ENCODE measurements at regions not wholly inside any gene's neighbourhood (a gene's known extent, or its start where the extent isn't known, plus 50 kb on each side); places are given as distances from the start of the nearest gene placed in this dataset.

DNA sequence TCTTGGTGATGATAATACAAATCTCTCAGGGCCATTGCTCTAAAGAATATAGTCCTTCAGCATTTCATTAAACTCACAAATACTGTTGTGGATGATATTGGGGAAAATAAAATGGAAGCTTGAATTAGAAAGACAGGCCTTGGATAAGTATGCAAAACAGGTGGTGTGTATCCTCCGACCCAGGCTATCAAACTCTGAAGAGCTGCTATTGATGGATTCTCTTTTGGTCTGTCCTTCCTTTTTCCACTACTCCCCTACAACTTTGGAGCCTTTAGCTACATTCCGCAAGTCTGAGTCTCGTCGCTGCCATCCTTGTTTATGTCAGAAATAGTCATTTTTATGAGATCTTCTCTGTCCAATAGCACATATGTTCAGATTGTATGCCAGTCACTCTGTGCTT lies 351.6 kb downstream of the KCNJ2 start:
- FAIRE-seq = no peak
- intact Hi-C loops (cut with micrococcal nuclease) = no loop called here
- BruUV-seq (replicated peaks) = no TSS peak
- H2AFZ ChIP-seq (ENCODE audit: low read depth, low read length) = no peak overlapping the region
- peaks cover 2% of the 10 kb centered on the region for H3K4me1 ChIP-seq (ENCODE audit: control insufficient read depth, extremely low read depth, insufficient read depth, low read length)
- no peaks in the 10 kb centered on the region for H3K9me1 ChIP-seq (replicated peaks; ENCODE audit: control insufficient read depth, extremely low read depth, insufficient read depth, low read length)
- H3K9me3 ChIP-seq (replicated peaks; ENCODE audit: control insufficient read depth, insufficient read depth, low read length) = no peaks in the 10 kb centered on the region
- H3K27ac ChIP-seq (ENCODE audit: insufficient read depth, low read depth, low read length) = no peak overlapping the region
- DNase-seq (ENCODE audit: low read depth, low spot score) = no peak
- H4K20me1 ChIP-seq (replicated peaks; ENCODE audit: control insufficient read depth, extremely low read depth, insufficient read depth, low read length) = no peaks in the 10 kb centered on the region
- H3K27me3 ChIP-seq (ENCODE audit: control insufficient read depth in 2 of 2, insufficient read depth in 2 of 2, low read length in 2 of 2) = no peaks in the 10 kb centered on the region
- ChIA-PET CTCF (interaction anchor here (1.1 to 1.4 kb wide), 2 partner anchors 131 to 914 kb away, joined by 3 read pairs; no protein-coding TSS in a partner anchor), POLR2A (no interaction called here)
- H3K4me3 ChIP-seq (replicated peaks in 1 of 3; ENCODE audit: insufficient read depth in 1 of 3, low read depth in 1 of 3, low read length in 3 of 3) = no peak overlapping the region
- no peaks in the 10 kb centered on the region for H3K36me3 ChIP-seq (ENCODE audit: control insufficient read depth in 2 of 2, extremely low read depth in 1 of 2, insufficient read depth in 2 of 2, low read length in 2 of 2)
- TF ChIP-seq EZH2 (IDR thresholded peaks at IDR 0.05; ENCODE audit: borderline replicate concordance, low read depth, low read length, severe bottlenecking) = no peak
- TF ChIP-seq JUN (IDR thresholded peaks at IDR 0.05; ENCODE audit: borderline replicate concordance, insufficient read depth, insufficient read length, low read depth) = no peak
- TF ChIP-seq MYC (IDR thresholded peaks at IDR 0.05; ENCODE audit: low read depth, low read length) = no peak
- TF ChIP-seq POLR2AphosphoS5 (IDR thresholded peaks at IDR 0.05; ENCODE audit: insufficient read depth, low read depth, low read length) = no peak
- TF ChIP-seq MAX (IDR thresholded peaks at IDR 0.05; ENCODE audit: insufficient read depth, insufficient read length) = no peak
- TF ChIP-seq GATA2 (IDR thresholded peaks at IDR 0.05; ENCODE audit: insufficient read depth, insufficient read length, low read depth, low read length) = no peak
- TF ChIP-seq, protein P1, sequence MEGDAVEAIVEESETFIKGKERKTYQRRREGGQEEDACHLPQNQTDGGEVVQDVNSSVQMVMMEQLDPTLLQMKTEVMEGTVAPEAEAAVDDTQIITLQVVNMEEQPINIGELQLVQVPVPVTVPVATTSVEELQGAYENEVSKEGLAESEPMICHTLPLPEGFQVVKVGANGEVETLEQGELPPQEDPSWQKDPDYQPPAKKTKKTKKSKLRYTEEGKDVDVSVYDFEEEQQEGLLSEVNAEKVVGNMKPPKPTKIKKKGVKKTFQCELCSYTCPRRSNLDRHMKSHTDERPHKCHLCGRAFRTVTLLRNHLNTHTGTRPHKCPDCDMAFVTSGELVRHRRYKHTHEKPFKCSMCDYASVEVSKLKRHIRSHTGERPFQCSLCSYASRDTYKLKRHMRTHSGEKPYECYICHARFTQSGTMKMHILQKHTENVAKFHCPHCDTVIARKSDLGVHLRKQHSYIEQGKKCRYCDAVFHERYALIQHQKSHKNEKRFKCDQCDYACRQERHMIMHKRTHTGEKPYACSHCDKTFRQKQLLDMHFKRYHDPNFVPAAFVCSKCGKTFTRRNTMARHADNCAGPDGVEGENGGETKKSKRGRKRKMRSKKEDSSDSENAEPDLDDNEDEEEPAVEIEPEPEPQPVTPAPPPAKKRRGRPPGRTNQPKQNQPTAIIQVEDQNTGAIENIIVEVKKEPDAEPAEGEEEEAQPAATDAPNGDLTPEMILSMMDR (IDR thresholded peaks at IDR 0.05; ENCODE audit: extremely low read depth in 1 of 2, insufficient read depth in 1 of 2, low read depth in 1 of 2, low read length in 2 of 2) = no peak
- no peak for TF ChIP-seq POLR2A (IDR thresholded peaks at IDR 0.05; ENCODE audit: low read depth, low read length)
- TF ChIP-seq FOS (IDR thresholded peaks at IDR 0.05; ENCODE audit: borderline replicate concordance, insufficient read depth, low read length) = no peak
- no peak overlapping the region for H3K4me2 ChIP-seq (ENCODE audit: insufficient read depth, low read length)
- no peaks in the 10 kb centered on the region for H3K79me2 ChIP-seq (ENCODE audit: control insufficient read depth, insufficient read depth, low read length)
- no peak overlapping the region for H3K9ac ChIP-seq (replicated peaks; ENCODE audit: extremely low read depth, insufficient read depth, low read length)
- dilution Hi-C loops (cut with MboI; ENCODE audit: extremely low pct_ligation_motif_present, low sequenced_read_pairs) = no loop called here

Data from endothelial cell of umbilical vein (primary cell).